Adrenal gland (tissue), 5 donors: ENCODE measurements at regions not wholly inside any gene's neighbourhood (a gene's known extent, or its start where the extent isn't known, plus 50 kb on each side); places are given as distances from the start of the nearest gene placed in this dataset.

Experiments
- POLR2A ChIP-seq, 2 donors: fragments of 450-650 bp; IDR thresholded peaks; one replicate each; pipeline ENCODE4 v1.6.1; 2017; ENCODE audit warnings: antibody characterized with exemption in 2 of 2, mild to moderate bottlenecking in 2 of 2, moderate library complexity in 1 of 2
- TF ChIP-seq, protein P1 (sequence below), 6 experiments: fragments of 450-650 bp in 4 of 6; fragments of 200-600 bp in 2 of 6; sonication (generic) in 1 of 6; IDR thresholded peaks; 1 replicate in 5 of 6; 2 replicates in 1 of 6; pipeline versions ENCODE4 v1.5.1 to v1.8.0; 2016 to 2021; ENCODE audit warnings: antibody characterized with exemption in 6 of 6, mild to moderate bottlenecking in 2 of 6, moderate library complexity in 1 of 6
- donor health status: DM: no; HTN: no; CAD: no.

DNA sequence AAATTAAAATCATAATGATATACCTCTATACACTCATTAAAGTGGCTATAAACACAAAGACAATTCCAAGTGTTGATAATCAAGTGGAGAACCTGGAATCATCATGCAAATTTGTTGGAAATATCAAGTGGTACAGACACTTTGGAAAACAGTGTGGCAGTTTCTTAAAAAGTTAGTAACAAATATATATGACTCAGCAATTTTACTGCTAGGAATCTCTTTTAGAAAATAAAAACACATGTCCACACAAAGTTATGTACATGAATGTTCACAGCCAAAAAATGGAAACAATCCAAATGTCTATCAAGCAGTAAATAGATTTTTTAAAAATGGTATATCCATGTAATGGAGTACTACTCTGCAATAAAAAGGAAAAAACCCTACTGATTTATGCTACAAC is 375.6 kb downstream of the HLX start:
- TF ChIP-seq, protein P1, sequence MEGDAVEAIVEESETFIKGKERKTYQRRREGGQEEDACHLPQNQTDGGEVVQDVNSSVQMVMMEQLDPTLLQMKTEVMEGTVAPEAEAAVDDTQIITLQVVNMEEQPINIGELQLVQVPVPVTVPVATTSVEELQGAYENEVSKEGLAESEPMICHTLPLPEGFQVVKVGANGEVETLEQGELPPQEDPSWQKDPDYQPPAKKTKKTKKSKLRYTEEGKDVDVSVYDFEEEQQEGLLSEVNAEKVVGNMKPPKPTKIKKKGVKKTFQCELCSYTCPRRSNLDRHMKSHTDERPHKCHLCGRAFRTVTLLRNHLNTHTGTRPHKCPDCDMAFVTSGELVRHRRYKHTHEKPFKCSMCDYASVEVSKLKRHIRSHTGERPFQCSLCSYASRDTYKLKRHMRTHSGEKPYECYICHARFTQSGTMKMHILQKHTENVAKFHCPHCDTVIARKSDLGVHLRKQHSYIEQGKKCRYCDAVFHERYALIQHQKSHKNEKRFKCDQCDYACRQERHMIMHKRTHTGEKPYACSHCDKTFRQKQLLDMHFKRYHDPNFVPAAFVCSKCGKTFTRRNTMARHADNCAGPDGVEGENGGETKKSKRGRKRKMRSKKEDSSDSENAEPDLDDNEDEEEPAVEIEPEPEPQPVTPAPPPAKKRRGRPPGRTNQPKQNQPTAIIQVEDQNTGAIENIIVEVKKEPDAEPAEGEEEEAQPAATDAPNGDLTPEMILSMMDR (IDR thresholded peaks at IDR 0.05) = no peak
- TF ChIP-seq POLR2A (IDR thresholded peaks at IDR 0.05) = no peak
